H1 (cell line): ENCODE measurements at regions not wholly inside any gene's neighbourhood (a gene's known extent, or its start where the extent isn't known, plus 50 kb on each side); places are given as distances from the start of the nearest gene placed in this dataset.

Experiments used
- ASH2L ChIP-seq: fragments of 200-600, 300-600 bp; sonication (generic); IDR thresholded peaks from one replicate; pipeline ENCODE4 v1.7.1; 2017; ENCODE audit warnings: low read length
- ATF3 ChIP-seq: IDR thresholded peaks from 2 replicates; pipeline ENCODE4 v1.6.1; 2011; ENCODE audit warnings: low read depth, mild to moderate bottlenecking, low read length; ENCODE audit not compliant: insufficient read depth
- BRCA1 ChIP-seq: IDR thresholded peaks from 2 replicates; pipeline ENCODE4 v1.6.1; 2012; ENCODE audit warnings: low read depth, low read length, improper control_type of control experiment
- CHD2 ChIP-seq: IDR thresholded peaks from 2 replicates; pipeline ENCODE4 v1.6.1; 2012; ENCODE audit warnings: low read length, improper control_type of control experiment
- CREB1 ChIP-seq: IDR thresholded peaks from 2 replicates; pipeline ENCODE4 v1.6.1; 2012; ENCODE audit warnings: inconsistent platforms
- EP300 ChIP-seq, 2 experiments: IDR thresholded peaks; 1 replicate in 1 of 2; 2 replicates in 1 of 2; pipeline ENCODE4 v1.6.1; 2011 to 2012; ENCODE audit warnings: low read depth in 2 of 2, low read length in 2 of 2, mild to moderate bottlenecking in 2 of 2, borderline replicate concordance in 1 of 2, inconsistent platforms in 1 of 2, moderate library complexity in 1 of 2
- EZH2 ChIP-seq: fragments of 200-600 bp; sonication (generic); IDR thresholded peaks from 2 replicates; pipeline ENCODE4 v1.7.1; 2012; ENCODE audit warnings: low read depth, mild to moderate bottlenecking, moderate library complexity, low read length, inconsistent platforms; ENCODE audit not compliant: severe bottlenecking
- GABPA ChIP-seq: IDR thresholded peaks from 2 replicates; pipeline ENCODE4 v1.6.1; 2011; ENCODE audit warnings: mild to moderate bottlenecking, low read length, moderate library complexity, borderline replicate concordance; ENCODE audit not compliant: insufficient read depth
- JUND ChIP-seq: IDR thresholded peaks from 2 replicates; pipeline ENCODE4 v1.6.1; 2011; ENCODE audit warnings: mild to moderate bottlenecking, improper control_type of control experiment, low read length
- POLR2A ChIP-seq, 2 experiments: IDR thresholded peaks; 1 replicate in 1 of 2; 2 replicates in 1 of 2; pipeline ENCODE4 v1.6.1; 2011; ENCODE audit warnings: low read depth in 2 of 2, low read length in 2 of 2, mild to moderate bottlenecking in 2 of 2; ENCODE audit errors: control extremely low read depth in 1 of 2
- POLR2AphosphoS5 ChIP-seq: IDR thresholded peaks from 2 replicates; pipeline ENCODE4 v1.6.1; 2011; ENCODE audit warnings: low read depth, low read length
- RXRA ChIP-seq: IDR thresholded peaks from 2 replicates; pipeline ENCODE4 v1.6.1; 2011; ENCODE audit warnings: low read depth, mild to moderate bottlenecking, low read length, moderate library complexity; ENCODE audit not compliant: insufficient read depth
- SUZ12 ChIP-seq: fragments of 200-600 bp; sonication (generic); IDR thresholded peaks from 2 replicates; pipeline ENCODE4 v1.6.1; 2012; ENCODE audit warnings: mild to moderate bottlenecking, inconsistent platforms, low read length, moderate library complexity, mixed read lengths
- TF ChIP-seq, protein P1 (sequence below), 3 experiments: IDR thresholded peaks; 1 replicate in 2 of 3; 2 replicates in 1 of 3; pipeline versions ENCODE4 v1.5.1 to v1.6.1; 2011; ENCODE audit warnings: low read length in 3 of 3, mild to moderate bottlenecking in 3 of 3, inconsistent platforms in 2 of 3, low read depth in 1 of 3, moderate library complexity in 1 of 3; ENCODE audit not compliant: insufficient read depth in 1 of 3; ENCODE audit errors: control extremely low read depth in 1 of 3

DNA sequence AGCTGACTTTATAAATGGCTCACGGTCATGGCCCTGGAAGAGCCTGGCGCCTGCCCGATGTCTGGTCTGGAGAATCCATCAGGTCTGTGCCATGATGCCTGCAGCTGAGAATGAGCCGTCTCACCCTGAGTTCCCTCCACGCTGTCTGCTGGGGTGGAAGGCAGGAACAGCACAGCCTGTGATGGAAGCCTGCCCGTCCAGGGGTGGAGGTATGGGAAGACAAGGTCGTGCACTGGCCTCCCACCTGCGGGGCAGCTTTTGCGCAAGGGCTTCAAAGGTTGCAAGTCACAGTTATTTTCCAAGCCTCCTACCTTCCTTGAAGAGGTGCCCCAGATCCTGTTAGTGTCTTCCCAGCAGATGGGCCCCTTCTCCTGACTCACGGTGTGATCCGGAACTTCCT, 275.5 kb downstream of the FAM43A start:
- TF ChIP-seq EZH2: no peak
- TF ChIP-seq, protein P1, sequence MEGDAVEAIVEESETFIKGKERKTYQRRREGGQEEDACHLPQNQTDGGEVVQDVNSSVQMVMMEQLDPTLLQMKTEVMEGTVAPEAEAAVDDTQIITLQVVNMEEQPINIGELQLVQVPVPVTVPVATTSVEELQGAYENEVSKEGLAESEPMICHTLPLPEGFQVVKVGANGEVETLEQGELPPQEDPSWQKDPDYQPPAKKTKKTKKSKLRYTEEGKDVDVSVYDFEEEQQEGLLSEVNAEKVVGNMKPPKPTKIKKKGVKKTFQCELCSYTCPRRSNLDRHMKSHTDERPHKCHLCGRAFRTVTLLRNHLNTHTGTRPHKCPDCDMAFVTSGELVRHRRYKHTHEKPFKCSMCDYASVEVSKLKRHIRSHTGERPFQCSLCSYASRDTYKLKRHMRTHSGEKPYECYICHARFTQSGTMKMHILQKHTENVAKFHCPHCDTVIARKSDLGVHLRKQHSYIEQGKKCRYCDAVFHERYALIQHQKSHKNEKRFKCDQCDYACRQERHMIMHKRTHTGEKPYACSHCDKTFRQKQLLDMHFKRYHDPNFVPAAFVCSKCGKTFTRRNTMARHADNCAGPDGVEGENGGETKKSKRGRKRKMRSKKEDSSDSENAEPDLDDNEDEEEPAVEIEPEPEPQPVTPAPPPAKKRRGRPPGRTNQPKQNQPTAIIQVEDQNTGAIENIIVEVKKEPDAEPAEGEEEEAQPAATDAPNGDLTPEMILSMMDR (IDR thresholded peaks at IDR 0.05; ENCODE audit: control extremely low read depth in 1 of 3, insufficient read depth in 1 of 3, low read depth in 1 of 3, low read length in 3 of 3): no peak
- no peak for TF ChIP-seq RXRA
- no peak for TF ChIP-seq POLR2A (IDR thresholded peaks at IDR 0.05; ENCODE audit: control extremely low read depth in 1 of 2, low read depth in 2 of 2, low read length in 2 of 2)
- no peak for TF ChIP-seq CHD2
- TF ChIP-seq POLR2AphosphoS5: no peak
- no peak for TF ChIP-seq ATF3
- TF ChIP-seq BRCA1: no peak
- TF ChIP-seq ASH2L: no peak
- no peak for TF ChIP-seq SUZ12
- TF ChIP-seq CREB1: no peak
- no peak for TF ChIP-seq EP300 (IDR thresholded peaks at IDR 0.05; ENCODE audit: borderline replicate concordance in 1 of 2, low read depth in 2 of 2, low read length in 2 of 2)
- no peak for TF ChIP-seq GABPA
- TF ChIP-seq JUND: no peak
